ENCODE measurements at regions not wholly inside any gene's neighbourhood (a gene's known extent, or its start where the extent isn't known, plus 50 kb on each side); places are given as distances from the start of the nearest gene placed in this dataset.
"Not testable (repeated sequence)": the region's sequence is repeated elsewhere in the genome, so short reads cannot be mapped to it uniquely, and the experiment has no call there.

GRCh38 chr5:130897181-130897536, 267.9 kb downstream of the HINT1 start:
- not testable (repeated sequence) for H3K27me3 ChIP-seq (ENCODE audit: control insufficient read depth, insufficient read depth, low read length); H3K9ac ChIP-seq (ENCODE audit: low read length); H3K36me3 ChIP-seq (ENCODE audit: control insufficient read depth, insufficient read depth, low read length); H3K4me1 ChIP-seq (ENCODE audit: control insufficient read depth, insufficient read depth, low read length); H3K27ac ChIP-seq (ENCODE audit: low read depth, low read length)
- H3K4me3 ChIP-seq (ENCODE audit: low read length), result peak overlapping the region; percentile 15

GRCh38 chr5:130896636-130897035, 268.4 kb downstream of the HINT1 start:
- Histone ChIP-seq H3K9ac (ENCODE audit: low read length) (no peak overlapping the region), H3K27me3 (ENCODE audit: control insufficient read depth, insufficient read depth, low read length) (no peaks in the 10 kb centered on the region), H3K4me1 (ENCODE audit: control insufficient read depth, insufficient read depth, low read length) (no peaks in the 10 kb centered on the region), H3K27ac (ENCODE audit: low read depth, low read length) (no peak overlapping the region), H3K36me3 (ENCODE audit: control insufficient read depth, insufficient read depth, low read length) (no peaks in the 10 kb centered on the region), H3K4me3 (ENCODE audit: low read length) (no peak overlapping the region)

GRCh38 chr5:130893006-130893405, 272.1 kb downstream of the HINT1 start:
- H3K36me3 ChIP-seq (ENCODE audit: control insufficient read depth, insufficient read depth, low read length), result no peaks in the 10 kb centered on the region
- H3K27me3 ChIP-seq (ENCODE audit: control insufficient read depth, insufficient read depth, low read length), result no peaks in the 10 kb centered on the region
- H3K9ac ChIP-seq (ENCODE audit: low read length), result no peak overlapping the region
- H3K27ac ChIP-seq (ENCODE audit: low read depth, low read length), result no peak overlapping the region
- no peaks in the 10 kb centered on the region for H3K4me1 ChIP-seq (ENCODE audit: control insufficient read depth, insufficient read depth, low read length)
- no peak overlapping the region for H3K4me3 ChIP-seq (ENCODE audit: low read length)

GRCh38 chr5:130890610-130891009, 274.4 kb downstream of the HINT1 start:
- no peaks in the 10 kb centered on the region for H3K36me3 ChIP-seq (ENCODE audit: control insufficient read depth, insufficient read depth, low read length)
- no peak overlapping the region for H3K9ac ChIP-seq (ENCODE audit: low read length)
- no peaks in the 10 kb centered on the region for H3K4me1 ChIP-seq (ENCODE audit: control insufficient read depth, insufficient read depth, low read length)
- H3K27me3 ChIP-seq (ENCODE audit: control insufficient read depth, insufficient read depth, low read length), result no peaks in the 10 kb centered on the region
- no peak overlapping the region for H3K4me3 ChIP-seq (ENCODE audit: low read length)
- H3K27ac ChIP-seq (ENCODE audit: low read depth, low read length), result no peak overlapping the region

- Histone ChIP-seq H3K4me3 (ENCODE audit: low read length) (no peak overlapping the region), H3K4me1 (ENCODE audit: control insufficient read depth, insufficient read depth, low read length) (no peaks in the 10 kb centered on the region), H3K36me3 (ENCODE audit: control insufficient read depth, insufficient read depth, low read length) (no peaks in the 10 kb centered on the region), H3K27ac (ENCODE audit: low read depth, low read length) (no peak overlapping the region), H3K9ac (ENCODE audit: low read length) (no peak overlapping the region), H3K27me3 (ENCODE audit: control insufficient read depth, insufficient read depth, low read length) (no peaks in the 10 kb centered on the region)
Measured at GRCh38 chr5:130885691-130886090, 279.4 kb downstream of the HINT1 start.

- Histone ChIP-seq H3K4me3 (ENCODE audit: low read length) (no peak overlapping the region), H3K27me3 (ENCODE audit: control insufficient read depth, insufficient read depth, low read length) (no peaks in the 10 kb centered on the region), H3K27ac (ENCODE audit: low read depth, low read length) (no peak overlapping the region), H3K36me3 (ENCODE audit: control insufficient read depth, insufficient read depth, low read length) (no peaks in the 10 kb centered on the region), H3K4me1 (ENCODE audit: control insufficient read depth, insufficient read depth, low read length) (no peaks in the 10 kb centered on the region), H3K9ac (ENCODE audit: low read length) (no peak overlapping the region)
Measured at GRCh38 chr5:130885027-130885426, 280.0 kb downstream of the HINT1 start.

GRCh38 chr5:130884023-130884422, 281.0 kb downstream of the HINT1 start:
- H3K27me3 ChIP-seq (ENCODE audit: control insufficient read depth, insufficient read depth, low read length), result no peaks in the 10 kb centered on the region
- no peak overlapping the region for H3K27ac ChIP-seq (ENCODE audit: low read depth, low read length)
- no peaks in the 10 kb centered on the region for H3K4me1 ChIP-seq (ENCODE audit: control insufficient read depth, insufficient read depth, low read length)
- no peaks in the 10 kb centered on the region for H3K36me3 ChIP-seq (ENCODE audit: control insufficient read depth, insufficient read depth, low read length)
- no peak overlapping the region for H3K4me3 ChIP-seq (ENCODE audit: low read length)
- no peak overlapping the region for H3K9ac ChIP-seq (ENCODE audit: low read length)

- Histone ChIP-seq H3K9ac (ENCODE audit: low read length) (no peak overlapping the region), H3K4me3 (ENCODE audit: low read length) (no peak overlapping the region), H3K27me3 (ENCODE audit: control insufficient read depth, insufficient read depth, low read length) (no peaks in the 10 kb centered on the region), H3K27ac (ENCODE audit: low read depth, low read length) (no peak overlapping the region), H3K4me1 (ENCODE audit: control insufficient read depth, insufficient read depth, low read length) (no peaks in the 10 kb centered on the region), H3K36me3 (ENCODE audit: control insufficient read depth, insufficient read depth, low read length) (no peaks in the 10 kb centered on the region)
Measured at GRCh38 chr5:130875656-130876055, 289.4 kb downstream of the HINT1 start.

- no peaks in the 10 kb centered on the region for H3K36me3 ChIP-seq (ENCODE audit: control insufficient read depth, insufficient read depth, low read length)
- no peak overlapping the region for H3K9ac ChIP-seq (ENCODE audit: low read length)
- no peak overlapping the region for H3K27ac ChIP-seq (ENCODE audit: low read depth, low read length)
- no peaks in the 10 kb centered on the region for H3K4me1 ChIP-seq (ENCODE audit: control insufficient read depth, insufficient read depth, low read length)
- H3K4me3 ChIP-seq (ENCODE audit: low read length), result no peak overlapping the region
- H3K27me3 ChIP-seq (ENCODE audit: control insufficient read depth, insufficient read depth, low read length), result no peaks in the 10 kb centered on the region
Measured at GRCh38 chr5:130874861-130875417, 290.1 kb downstream of the HINT1 start.

GRCh38 chr5:130871346-130872086, 293.5 kb downstream of the HINT1 start:
- H3K27me3 ChIP-seq (ENCODE audit: control insufficient read depth, insufficient read depth, low read length), result no peaks in the 10 kb centered on the region
- H3K27ac ChIP-seq (ENCODE audit: low read depth, low read length), result no peak overlapping the region
- no peaks in the 10 kb centered on the region for H3K4me1 ChIP-seq (ENCODE audit: control insufficient read depth, insufficient read depth, low read length)
- no peak overlapping the region for H3K4me3 ChIP-seq (ENCODE audit: low read length)
- H3K36me3 ChIP-seq (ENCODE audit: control insufficient read depth, insufficient read depth, low read length), result no peaks in the 10 kb centered on the region
- H3K9ac ChIP-seq (ENCODE audit: low read length), result no peak overlapping the region

GRCh38 chr5:130870691-130871090, 294.4 kb downstream of the HINT1 start:
- Histone ChIP-seq H3K4me1 (ENCODE audit: control insufficient read depth, insufficient read depth, low read length) (no peaks in the 10 kb centered on the region), H3K27me3 (ENCODE audit: control insufficient read depth, insufficient read depth, low read length) (no peaks in the 10 kb centered on the region), H3K27ac (ENCODE audit: low read depth, low read length) (no peak overlapping the region), H3K4me3 (ENCODE audit: low read length) (no peak overlapping the region), H3K36me3 (ENCODE audit: control insufficient read depth, insufficient read depth, low read length) (no peaks in the 10 kb centered on the region), H3K9ac (ENCODE audit: low read length) (no peak overlapping the region)

GRCh38 chr5:130868186-130868840, 296.7 kb downstream of the HINT1 start:
- Histone ChIP-seq H3K4me3 (ENCODE audit: low read length) (no peak overlapping the region), H3K36me3 (ENCODE audit: control insufficient read depth, insufficient read depth, low read length) (no peaks in the 10 kb centered on the region), H3K4me1 (ENCODE audit: control insufficient read depth, insufficient read depth, low read length) (no peaks in the 10 kb centered on the region), H3K9ac (ENCODE audit: low read length) (no peak overlapping the region), H3K27me3 (ENCODE audit: control insufficient read depth, insufficient read depth, low read length) (no peaks in the 10 kb centered on the region), H3K27ac (ENCODE audit: low read depth, low read length) (no peak overlapping the region)

Measured in rectal smooth muscle tissue (tissue), 1 donor.